ENCODE measurements at regions not wholly inside any gene's neighbourhood (a gene's known extent, or its start where the extent isn't known, plus 50 kb on each side); places are given as distances from the start of the nearest gene placed in this dataset.

DNA sequence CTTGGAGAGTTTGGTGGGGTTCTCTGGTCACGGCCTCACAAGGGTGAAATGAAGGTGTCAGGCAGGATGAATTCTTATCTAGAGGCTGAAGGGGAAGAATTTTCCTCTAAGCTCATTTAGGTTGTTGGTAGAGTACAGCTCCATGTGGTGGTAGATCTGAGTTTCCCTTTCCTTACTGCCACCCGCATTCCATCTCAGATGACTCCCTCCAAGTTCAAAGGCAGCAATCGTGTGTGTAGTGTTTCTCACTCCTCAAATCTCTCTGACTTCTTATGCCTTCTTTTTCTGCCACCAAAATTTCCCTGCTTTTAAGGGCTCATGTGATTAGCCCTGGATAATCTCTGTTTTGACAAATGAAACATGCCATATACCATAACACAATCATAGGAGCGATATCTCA lies 135.5 kb upstream of the MYOCD start:
- DNase-seq (ENCODE audit: low read depth), result no peak

DNA sequence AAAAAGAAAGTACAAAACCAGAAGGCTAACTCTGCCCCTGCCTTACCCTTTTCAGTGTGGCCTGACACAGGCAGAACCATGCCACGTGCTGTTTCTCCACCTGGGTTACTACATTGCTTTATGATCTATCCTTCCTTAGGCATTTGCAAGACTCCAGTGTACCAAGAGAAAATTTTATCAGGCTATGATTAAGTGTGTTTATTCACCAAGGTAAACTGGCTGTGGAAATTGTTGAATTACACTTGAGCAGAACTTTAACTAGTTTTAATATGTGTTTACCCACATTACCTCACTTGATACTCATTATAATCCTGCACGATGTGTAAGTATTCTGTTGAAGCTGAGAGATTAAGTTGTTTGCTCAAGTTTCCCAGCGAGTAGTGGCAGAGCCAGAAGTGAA lies 129.7 kb upstream of the MYOCD start:
- peak; percentile 29 for DNase-seq (ENCODE audit: low read depth)

DNA sequence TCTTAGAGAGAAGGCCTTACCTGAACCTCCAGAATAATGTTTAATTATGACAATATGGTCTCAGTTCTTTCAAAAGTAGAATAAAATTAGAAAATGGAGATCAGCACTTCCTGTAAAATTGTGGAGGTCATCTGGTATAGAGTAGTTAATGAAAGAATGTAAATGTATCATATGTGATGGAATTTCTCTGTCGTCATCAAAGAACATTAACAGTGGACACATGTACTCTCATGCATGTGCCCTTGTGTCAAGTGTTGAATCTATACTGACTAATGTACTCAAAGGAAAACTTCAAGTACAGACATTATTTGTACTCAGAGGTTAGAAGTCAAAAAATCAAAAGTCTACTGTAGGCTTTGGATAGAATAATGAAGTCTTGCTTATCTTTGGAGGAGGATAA lies 129.2 kb upstream of the MYOCD start:
- peak; percentile 44 for DNase-seq (ENCODE audit: low read depth)

DNA sequence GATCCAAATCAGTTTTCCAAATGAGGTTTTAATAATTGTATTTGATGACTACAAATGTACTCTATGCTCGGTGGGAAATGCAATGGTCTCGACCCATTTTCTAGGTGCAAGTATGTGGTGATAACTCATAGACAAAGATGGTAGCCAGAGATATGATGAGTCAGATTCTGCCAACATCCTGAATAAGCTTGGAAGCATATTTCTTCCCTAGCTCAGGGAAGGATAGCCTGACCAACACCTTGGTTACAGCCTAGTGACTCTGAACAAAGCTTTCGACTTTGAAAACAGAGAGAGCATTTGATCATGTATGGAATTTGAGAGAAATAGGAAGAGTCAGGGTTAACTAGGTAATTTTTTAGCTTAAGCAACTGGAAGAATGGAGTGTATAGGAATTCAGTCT lies 128.3 kb upstream of the MYOCD start:
- no peak for DNase-seq (ENCODE audit: low read depth)

DNA sequence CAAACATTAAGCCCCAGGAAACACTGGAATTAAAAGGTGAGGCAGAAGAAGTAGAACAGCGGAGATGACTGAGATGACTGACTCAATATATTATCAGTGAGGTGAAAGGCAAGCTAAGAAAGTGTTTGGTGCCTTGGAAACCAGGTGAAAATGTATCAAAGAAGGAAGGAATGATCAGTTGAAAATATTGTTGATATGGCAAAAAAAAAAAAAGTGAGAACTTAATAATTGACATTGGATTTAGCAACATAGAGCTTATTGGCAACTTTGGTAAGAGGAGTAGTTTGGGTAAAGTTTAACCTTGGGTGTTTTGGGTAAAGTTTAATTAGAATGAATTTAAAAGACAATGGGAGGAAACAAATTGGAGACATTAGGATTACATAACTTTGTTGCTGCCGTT lies 127.7 kb upstream of the MYOCD start:
- no peak for DNase-seq (ENCODE audit: low read depth)

DNA sequence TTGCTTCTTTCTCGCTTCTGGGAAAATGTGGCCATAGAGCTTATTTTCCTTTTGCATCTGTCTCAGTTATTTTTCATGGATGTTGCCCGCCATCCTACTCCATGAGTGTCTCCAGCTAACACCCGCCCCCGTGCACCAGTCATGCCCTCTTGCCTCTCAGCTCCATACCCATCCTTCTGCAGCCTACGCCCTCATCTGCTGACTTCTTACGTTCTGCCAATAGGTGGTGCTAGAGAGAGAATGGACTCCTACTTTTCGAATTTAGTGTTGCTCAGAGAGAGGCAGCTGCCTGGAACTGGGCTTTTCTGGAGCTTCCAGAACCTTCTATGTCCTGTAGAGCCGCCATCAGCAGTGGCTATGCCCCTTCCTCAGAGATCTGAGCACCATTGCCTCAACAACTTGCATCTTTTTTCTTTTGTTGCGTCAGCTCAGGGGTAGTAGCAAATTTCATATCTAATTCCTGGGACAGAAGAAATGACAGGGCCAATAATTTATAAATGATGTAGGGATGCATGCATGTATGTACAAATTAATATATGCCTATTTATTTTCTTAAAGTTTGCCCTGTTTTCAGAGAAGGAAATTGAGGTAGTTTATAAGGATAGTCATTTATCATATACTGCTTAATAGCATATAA lies 119.7 kb upstream of the MYOCD start:
- peak; percentile 53 for DNase-seq (ENCODE audit: low read depth)

DNA sequence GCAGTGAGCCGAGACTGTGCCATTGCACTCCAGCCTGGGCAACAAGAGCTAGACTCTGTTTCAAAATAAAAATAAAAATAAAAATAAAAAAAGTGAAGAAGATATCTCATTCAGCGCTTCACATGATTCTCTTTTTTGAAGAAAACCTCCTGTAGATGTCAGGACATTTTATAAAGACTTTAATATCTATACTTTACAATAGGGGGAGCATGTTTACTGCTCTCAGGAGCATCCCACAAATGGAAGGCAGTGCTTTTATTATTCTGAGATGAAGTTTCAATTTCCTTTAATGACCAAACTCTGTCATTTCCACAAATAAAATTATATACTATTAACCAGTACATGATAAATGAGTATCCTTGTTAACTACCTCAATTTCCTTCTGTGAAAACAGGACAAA lies 118.7 kb upstream of the MYOCD start:
- no peak for DNase-seq (ENCODE audit: low read depth)

DNA sequence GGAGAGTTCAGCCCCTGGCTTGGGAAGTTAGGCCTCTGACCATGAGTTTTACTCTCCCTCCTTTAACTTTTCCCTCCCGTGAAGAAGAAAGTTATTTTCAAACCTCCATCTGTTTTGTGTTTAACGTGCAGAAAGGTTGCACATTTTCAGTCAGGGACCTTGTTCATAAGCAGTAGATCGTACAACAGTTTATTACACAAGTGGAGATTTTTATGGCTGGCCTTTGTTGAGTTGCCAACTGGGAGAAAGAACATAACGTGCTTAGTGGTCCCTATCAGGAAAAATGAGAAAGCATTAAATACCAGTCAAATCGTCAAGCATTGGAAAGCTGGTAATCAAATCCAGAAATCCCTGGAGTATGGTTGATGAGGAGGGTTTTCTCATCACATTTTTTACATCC lies 117.9 kb upstream of the MYOCD start:
- no peak for DNase-seq (ENCODE audit: low read depth)

DNA sequence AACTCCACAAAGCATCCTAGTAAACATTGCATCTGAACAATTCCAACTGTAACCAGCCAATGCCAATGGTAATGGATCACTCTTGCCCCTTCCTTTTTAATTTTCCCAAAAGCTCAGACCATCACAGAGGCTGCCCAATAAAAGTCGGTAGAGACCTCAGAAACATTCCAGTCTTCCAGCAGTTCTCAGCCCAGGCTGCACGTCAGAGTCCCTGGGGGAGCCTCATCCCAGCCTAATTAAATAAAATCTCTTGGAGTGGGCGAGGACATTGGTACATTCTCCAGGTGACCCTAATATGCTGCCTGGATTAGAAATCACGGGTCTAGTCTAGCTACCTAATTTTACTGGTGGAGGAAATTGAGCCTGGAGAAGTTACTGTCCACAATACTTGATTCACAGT lies 117.1 kb upstream of the MYOCD start:
- no peak for DNase-seq (ENCODE audit: low read depth)

DNA sequence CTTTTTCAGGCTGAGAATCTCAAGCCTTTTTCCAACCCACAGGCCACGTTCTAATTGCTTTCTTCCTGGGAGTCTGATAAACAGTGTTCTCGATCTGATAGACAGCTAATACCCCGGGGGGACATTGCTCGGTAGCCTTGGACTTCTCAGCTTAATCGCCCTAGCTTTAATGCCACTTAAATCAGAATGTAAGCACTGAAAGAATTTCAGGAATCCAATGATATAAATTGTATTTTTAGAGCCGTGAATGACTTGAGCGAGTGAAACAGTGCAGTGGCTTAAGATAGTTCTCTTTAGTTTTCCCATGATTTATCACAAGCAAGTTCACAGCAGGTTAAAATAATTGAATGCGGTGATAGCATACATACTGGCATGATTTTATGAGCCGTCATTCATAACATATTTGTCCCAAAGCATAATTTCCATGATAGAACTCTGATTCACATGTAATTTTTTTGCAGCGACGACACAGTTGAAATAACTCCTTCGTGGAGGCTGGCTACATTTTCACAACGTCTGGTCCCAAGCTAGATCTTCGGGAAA lies 116.1 kb upstream of the MYOCD start:
- peak; percentile 27 for DNase-seq (ENCODE audit: low read depth)

DNA sequence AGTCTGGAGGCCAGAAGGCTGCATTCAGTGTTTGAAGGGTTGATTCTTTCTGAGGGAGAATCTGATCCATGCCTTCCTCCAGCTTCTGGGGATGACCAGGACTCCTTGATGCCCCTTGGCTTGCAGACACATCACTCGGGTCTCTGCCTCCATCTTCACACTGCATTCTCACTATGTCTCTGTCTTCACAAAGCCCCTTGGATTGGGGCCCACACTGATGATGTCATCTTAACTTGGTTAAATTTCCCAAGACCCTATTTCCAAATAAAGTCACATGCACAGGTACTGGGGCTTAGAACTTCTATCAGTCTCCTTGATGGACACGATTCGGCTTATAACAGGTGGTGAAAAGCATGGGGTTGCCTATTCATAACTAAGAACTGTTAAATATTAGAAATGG lies 112.1 kb upstream of the MYOCD start:
- peak; percentile 6 for DNase-seq (ENCODE audit: low read depth)

DNA sequence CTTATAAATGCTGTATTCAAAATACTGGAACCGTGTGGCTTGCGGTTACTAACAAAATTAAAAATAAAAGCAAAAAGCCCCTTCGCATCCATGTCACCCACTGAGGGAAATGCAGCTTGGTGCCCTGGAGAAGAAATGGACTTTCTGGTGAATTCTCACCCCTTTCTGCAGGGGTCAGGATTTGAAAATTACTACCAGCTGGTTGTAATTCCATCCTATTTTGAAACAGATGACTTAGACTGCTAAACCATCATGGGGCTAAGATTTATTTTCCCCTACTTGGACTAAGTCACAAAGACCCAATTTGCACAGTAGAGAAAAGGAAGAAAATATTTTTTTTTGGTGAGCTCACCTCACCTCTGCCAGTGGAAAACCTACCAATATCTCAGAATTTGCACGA lies 111.4 kb upstream of the MYOCD start:
- no peak for DNase-seq (ENCODE audit: low read depth)

DNA sequence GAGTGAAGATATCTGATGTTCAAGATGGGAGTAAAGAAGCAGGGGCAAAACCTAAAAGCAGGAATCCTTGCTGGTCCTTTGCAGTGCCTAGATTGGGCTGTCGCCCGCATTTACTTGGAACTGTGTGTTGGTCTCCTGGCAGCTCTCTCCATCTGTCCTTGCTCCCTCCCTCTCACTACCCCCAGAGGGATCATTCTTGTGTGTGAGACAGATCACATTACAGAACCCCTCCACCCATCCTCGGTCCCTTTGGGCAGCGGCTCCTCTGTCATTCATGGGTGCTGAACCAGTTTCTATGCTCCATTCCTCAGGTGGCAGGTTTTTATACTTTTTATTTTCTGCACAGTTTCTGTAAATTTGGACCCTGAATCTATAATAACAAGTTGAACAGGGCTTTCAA lies 99.4 kb upstream of the MYOCD start:
- DNase-seq (ENCODE audit: low read depth), result no peak

DNA sequence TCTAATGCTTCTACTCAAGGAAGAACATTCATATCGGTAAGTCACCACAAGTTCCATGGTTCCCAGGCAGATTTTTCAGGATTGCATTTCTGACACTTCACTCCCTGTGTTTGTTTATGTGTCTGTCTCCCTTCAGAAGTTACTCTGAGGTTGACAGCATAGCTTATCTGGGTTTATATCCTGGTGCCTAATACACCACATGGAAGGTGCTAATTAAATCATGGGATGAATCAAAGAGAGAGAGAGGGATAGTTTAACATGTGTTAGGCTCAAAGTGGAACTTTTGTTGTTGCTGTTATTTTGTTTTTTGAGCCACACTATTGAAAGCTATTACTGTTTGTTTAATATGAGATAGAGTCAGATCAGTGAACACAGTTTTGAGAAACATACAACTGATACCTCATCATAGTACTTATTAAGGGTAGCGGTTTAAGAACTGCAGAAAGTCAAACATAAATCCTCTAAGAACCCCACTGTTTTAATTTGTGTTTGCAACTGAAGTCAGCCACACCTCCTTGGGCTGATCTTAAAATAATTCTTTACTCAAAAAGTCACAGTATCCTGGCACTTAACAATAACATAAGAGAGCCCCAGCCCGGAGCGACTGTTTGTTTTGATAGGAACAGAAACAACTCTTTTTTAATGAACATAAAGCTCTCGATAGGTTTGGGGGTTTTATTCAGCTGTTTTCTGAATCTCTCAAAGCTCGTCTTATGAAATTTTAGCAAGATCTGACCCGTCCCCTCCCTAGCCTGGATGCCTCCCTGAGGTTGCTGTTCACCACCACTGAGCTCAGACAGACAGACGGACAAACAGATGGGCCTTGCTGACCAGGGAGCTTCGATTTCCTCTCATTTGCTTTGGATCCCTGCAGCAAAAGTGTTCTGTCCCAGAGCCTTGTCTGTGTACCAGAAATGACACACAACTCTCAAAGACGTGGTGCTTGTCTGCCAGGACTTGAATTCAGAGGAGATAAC lies 98.3 kb upstream of the MYOCD start:
- no peak for DNase-seq (ENCODE audit: low read depth)

DNA sequence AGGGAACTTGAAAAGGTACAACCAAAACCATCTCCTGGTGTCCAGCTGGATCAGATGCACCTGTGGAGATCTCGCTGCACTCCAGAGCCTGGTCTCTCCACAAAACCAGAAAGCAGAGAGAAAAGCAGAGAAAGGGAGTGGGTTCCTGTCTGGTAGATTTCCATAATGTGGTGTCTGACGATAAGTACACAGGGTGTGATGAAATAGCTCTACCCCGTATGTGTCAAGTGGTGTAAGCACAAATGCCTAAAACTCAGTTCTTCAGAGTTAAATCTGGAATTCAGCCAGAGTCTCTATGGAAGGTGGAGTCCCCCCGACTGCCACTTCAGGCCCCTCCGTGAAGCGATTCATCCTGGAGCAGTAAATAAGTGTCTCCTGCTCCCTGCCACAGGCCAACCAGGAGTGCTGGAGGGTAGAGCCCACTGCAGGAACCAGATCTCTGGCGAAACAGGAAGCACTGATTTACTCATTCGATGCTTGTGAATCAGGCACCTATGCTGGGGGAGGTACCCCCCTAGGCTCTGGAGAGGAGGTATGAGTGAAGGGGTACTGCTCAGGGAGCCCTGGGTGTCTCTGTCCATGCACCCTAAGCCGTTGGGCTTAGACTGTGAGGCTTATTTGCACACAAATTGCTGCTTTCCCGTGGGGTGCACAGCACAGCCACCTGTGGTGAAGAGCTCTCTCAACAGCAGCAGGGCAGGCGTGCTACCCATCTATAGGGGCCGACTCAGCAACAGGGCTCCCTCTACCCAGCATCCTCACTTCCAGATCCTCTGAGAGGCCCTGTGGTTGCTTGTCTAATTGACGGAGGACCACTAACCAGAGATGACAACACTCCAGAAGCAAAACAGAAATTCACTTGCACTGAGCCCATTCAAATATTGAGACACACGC lies 97.1 kb upstream of the MYOCD start:
- DNase-seq (ENCODE audit: low read depth), result peak; percentile 45

DNA sequence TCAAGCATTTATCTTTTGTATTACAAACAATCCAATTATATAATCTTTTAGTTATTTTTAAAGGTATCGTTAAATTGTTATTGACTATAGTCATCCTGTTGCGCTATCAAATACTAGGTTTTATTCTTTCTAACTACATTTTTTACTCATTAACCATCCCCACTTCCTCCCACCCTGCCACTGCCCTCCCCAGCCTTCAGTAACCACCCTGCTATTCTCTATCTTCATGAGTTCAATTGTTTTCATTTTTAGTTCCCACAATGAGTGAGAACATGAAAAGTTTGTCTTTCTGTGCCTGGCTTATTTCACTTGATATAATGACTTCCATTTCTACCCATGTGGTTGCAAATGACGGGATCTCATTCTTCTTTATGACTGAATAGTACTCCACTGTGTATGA lies 94.1 kb upstream of the MYOCD start:
- DNase-seq (ENCODE audit: low read depth), result no peak

DNA sequence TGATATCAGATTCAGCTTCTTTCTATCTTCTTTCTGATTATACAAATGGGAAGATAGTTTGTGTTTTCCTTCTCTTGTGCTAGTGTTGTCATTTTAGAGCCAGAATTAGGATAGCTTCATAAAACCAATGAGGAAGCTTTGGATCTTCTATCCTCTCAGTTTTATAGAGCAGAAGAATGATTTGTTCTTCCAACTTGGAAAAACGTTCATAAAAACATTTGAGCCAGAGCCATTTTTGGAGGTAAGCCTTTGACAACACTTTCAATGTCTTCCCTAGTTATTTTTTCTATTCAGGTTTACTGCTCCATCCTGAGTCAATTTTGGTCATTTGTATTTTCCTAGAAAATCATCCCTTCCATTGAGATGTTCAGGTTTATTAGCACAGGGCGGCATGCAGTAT lies 91.2 kb upstream of the MYOCD start:
- no peak for DNase-seq (ENCODE audit: low read depth)

DNA sequence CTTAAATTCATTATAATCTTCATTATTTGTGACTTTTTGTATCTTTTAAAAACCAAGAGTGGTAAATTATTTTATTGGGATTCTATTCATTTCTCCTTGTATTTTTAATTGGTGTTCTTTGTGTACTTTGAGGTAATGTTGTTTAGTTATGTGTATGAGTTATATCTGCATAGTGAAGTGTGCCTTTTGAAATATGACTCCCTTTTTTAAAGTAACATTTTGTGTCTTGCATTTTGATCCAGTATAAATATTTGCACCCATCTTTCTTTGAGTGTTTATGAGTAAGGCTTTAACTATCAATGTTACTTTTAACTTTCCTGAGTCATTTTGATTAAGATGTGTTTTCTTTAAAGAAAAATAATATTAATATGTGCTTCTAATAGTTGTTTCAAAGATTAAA lies 90.0 kb upstream of the MYOCD start:
- DNase-seq (ENCODE audit: low read depth), result no peak

DNA sequence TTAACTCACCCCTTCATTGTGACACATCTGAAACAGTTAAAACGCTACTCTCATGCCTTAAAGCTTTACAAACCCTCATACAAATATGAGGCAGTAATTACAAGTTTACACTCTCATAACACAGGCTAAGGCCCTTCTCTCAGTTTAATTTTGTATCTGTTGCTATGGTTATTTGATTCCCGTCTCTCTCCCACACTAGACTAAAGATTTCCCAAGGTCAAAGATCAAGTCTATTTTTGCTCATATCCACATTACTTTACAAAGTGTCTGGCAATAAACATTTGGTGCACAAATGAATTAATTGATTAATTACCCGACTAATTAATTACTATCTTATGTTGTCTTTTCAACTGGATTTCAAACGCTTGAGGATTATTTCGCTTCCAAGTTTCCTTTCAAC lies 86.4 kb upstream of the MYOCD start:
- no peak for DNase-seq (ENCODE audit: low read depth)

DNA sequence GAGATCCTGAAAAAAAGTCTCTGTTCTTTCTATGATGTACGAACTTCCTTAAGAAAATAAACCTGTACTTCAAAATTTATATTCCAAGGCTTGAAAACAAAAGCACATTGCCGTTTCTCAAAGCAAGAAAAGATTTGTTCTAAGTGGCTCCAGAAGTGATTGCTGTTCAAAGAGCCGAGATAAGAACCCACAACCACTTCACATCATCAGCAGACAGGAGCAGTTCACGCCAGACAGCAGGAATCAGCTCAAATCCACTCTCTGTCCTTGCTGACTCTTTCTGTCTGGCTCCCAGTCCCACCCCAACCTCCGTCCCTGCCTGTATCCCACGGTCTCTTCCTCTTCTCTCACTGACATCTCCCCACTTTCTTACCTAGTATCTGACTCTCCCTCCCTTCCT lies 85.0 kb upstream of the MYOCD start:
- peak; percentile 67 for DNase-seq (ENCODE audit: low read depth)

DNA sequence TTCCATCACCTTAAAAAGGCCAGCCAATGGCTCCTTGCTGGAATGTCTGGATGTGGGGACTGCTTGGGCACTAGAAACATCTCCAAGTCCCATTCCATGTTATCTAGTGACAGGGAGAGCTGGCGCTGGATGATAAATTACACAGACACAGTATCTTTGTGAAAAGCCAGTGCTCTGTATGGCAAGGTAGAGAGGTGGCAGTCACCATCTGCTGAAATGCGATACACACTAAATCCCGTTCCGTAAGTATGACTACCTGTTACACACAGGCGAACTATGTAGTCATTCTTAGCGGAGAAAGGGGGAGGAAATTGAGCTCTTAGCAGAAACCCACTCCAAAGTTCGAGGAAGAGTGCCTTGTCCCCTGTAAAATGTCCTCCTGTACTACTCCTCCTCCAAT lies 81.0 kb upstream of the MYOCD start:
- no peak for DNase-seq (ENCODE audit: low read depth)

DNA sequence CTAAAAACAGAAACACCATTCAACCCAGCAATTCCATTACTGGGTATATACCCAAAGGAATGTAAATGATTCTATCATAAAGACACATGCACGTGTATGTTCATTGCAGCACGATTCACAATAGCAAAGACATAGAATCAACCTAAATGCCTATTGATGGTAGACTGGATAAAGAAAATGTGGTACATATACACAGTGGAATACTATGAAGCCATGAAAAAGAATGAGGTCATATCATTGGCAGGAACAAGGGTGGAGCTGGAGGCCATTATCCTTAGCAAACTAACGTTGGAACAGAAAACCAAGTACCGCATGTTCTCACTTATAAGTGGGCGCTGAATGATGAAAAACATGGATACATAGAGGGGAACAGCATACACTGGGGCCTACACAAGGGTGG lies 77.2 kb upstream of the MYOCD start:
- DNase-seq (ENCODE audit: low read depth), result no peak
